K562 (cell line): ENCODE measurements at regions not wholly inside any gene's neighbourhood (a gene's known extent, or its start where the extent isn't known, plus 50 kb on each side); places are given as distances from the start of the nearest gene placed in this dataset.

ENCODE experiments used
- ATAC-seq: fragments of 200-7000 bp; cut with Tn5 transposase; 3 replicates; pipeline ENCODE4 v1.9.1; 2020; ENCODE audit warnings: moderate library complexity
- BruUV-seq: library from RNA; stranded (reverse); fragments of 400-500 nt; replicated peaks from 2 replicates; lab custom pipeline; 2021; lab: Mats Ljungman, UMichigan
- CTCF ChIA-PET: fragments of 300-600 bp; formaldehyde crosslinking; extraction: SDS; loops from one replicate; lab custom pipeline; 2021; ENCODE audit warnings: low intra/inter-chr PET ratio; lab: Yijun Ruan, JAX
- POLR2A ChIA-PET: fragments of 300-600, 350-650 bp; sonication (Branson Sonifier 250); formaldehyde crosslinking; extraction: SDS; loops from one replicate; lab custom pipeline; 2021; ENCODE audit warnings: antibody characterized with exemption, inconsistent platforms; lab: Yijun Ruan, JAX
- DNase-seq, 4 experiments: peaks; one replicate each; pipeline versions ENCODE4 v3.0.0 to v3.0.0-alpha.2; 2011 to 2018; ENCODE audit warnings: low spot score in 3 of 4, mixed read lengths in 3 of 4; ENCODE audit errors: extremely low read depth in 1 of 4
- FAIRE-seq: peaks from 2 replicates; lab custom pipeline; 2011; peaks lifted over from hg19 to GRCh38; lab: Jason Lieb, UNC
- H2AFZ ChIP-seq: 2 replicates; pipeline ENCODE4 v1.6.0; 2011; ENCODE audit warnings: low read depth, low read length, control low read depth, inconsistent platforms
- H3K27ac ChIP-seq: fragments of 200-600 bp; 3 replicates; pipeline ENCODE4 v1.8.0; 2011; ENCODE audit warnings: low read depth, mild to moderate bottlenecking, control low read depth, inconsistent platforms, low read length, moderate library complexity, mixed read lengths; ENCODE audit errors: extremely low read depth
- H3K27me3 ChIP-seq, 2 experiments: fragments of 300-600 bp in 1 of 2; 2 replicates in 1 of 2; 3 replicates in 1 of 2; pipeline versions ENCODE4 v1.6.0 to v1.8.0; 2011; ENCODE audit warnings: inconsistent platforms in 2 of 2, low read length in 2 of 2, mild to moderate bottlenecking in 1 of 2, mixed read lengths in 1 of 2, moderate library complexity in 1 of 2; ENCODE audit not compliant: control insufficient read depth in 2 of 2, insufficient read depth in 2 of 2
- H3K36me3 ChIP-seq: fragments of 300-600 bp; 3 replicates; pipeline ENCODE4 v1.8.0; 2011; ENCODE audit warnings: mild to moderate bottlenecking, low read length, inconsistent platforms; ENCODE audit not compliant: control insufficient read depth, insufficient read depth
- H3K4me1 ChIP-seq, 2 experiments: fragments of 200-600 bp in 1 of 2; replicated peaks in 1 of 2; 2 replicates in 1 of 2; 3 replicates in 1 of 2; pipeline versions ENCODE4 v1.5.1 to v1.8.0; 2011; ENCODE audit warnings: inconsistent platforms in 2 of 2, low read length in 2 of 2, mild to moderate bottlenecking in 1 of 2, mixed read lengths in 1 of 2, moderate library complexity in 1 of 2; ENCODE audit not compliant: control insufficient read depth in 2 of 2, insufficient read depth in 2 of 2
- H3K4me2 ChIP-seq: 2 replicates; pipeline ENCODE4 v1.6.1; 2011; ENCODE audit warnings: low read length, control low read depth, inconsistent platforms, mixed read lengths; ENCODE audit not compliant: insufficient read depth
- H3K4me3 ChIP-seq: fragments of 200-600 bp; sonication (generic), shearing (Covaris generic); 2 replicates; pipeline ENCODE4 v1.5.1; 2016; ENCODE audit warnings: control low read depth, inconsistent platforms
- H3K79me2 ChIP-seq: fragments of 200-600 bp; 3 replicates; pipeline ENCODE4 v1.8.0; 2011; ENCODE audit warnings: low read length, inconsistent platforms; ENCODE audit not compliant: control insufficient read depth, insufficient read depth
- H3K9ac ChIP-seq, 2 experiments: 2 replicates each; pipeline versions ENCODE4 v1.6.0 to v1.6.1; 2011; ENCODE audit warnings: low read depth in 2 of 2, low read length in 2 of 2, control low read depth in 1 of 2, inconsistent platforms in 1 of 2, mild to moderate bottlenecking in 1 of 2, mixed read lengths in 1 of 2; ENCODE audit not compliant: insufficient read depth in 1 of 2
- H3K9me1 ChIP-seq: one replicate; pipeline ENCODE4 v1.6.0; 2011; ENCODE audit warnings: inconsistent platforms, mild to moderate bottlenecking, low read length, moderate library complexity; ENCODE audit not compliant: control insufficient read depth, insufficient read depth
- H3K9me3 ChIP-seq: replicated peaks from 2 replicates; pipeline ENCODE4 v1.5.1; 2011; ENCODE audit warnings: low read depth, low read length, inconsistent platforms; ENCODE audit not compliant: control insufficient read depth, insufficient read depth
- H4K20me1 ChIP-seq: replicated peaks from 2 replicates; pipeline ENCODE4 v1.6.1; 2011; ENCODE audit warnings: low read length, inconsistent platforms, mixed read lengths; ENCODE audit not compliant: control insufficient read depth, insufficient read depth
- ARID1B ChIP-seq: fragments of 450-650 bp; IDR thresholded peaks from 2 replicates; pipeline ENCODE4 v1.6.1; 2016; ENCODE audit warnings: antibody characterized with exemption, mild to moderate bottlenecking, inconsistent platforms
- CEBPB ChIP-seq: fragments of 450-650 bp; IDR thresholded peaks from 2 replicates; pipeline ENCODE4 v1.6.1; 2016; ENCODE audit warnings: missing genetic modification characterization, missing compliant biosample characterization
- CREM ChIP-seq: IDR thresholded peaks from 2 replicates; pipeline ENCODE4 v1.6.1; 2014; ENCODE audit warnings: antibody characterized with exemption, low read depth
- DIDO1 ChIP-seq: fragments of 450-650 bp; IDR thresholded peaks from 2 replicates; pipeline ENCODE4 v1.6.1; 2016; ENCODE audit warnings: low read depth, missing biosample characterization, missing genetic modification characterization
- DMBX1 ChIP-seq: fragments of 250-450 bp; sonication (Bioruptor Pico); IDR thresholded peaks from 2 replicates; pipeline ENCODE4 v1.8.0; 2022; ENCODE audit warnings: inconsistent platforms, mild to moderate bottlenecking, moderate library complexity, borderline replicate concordance
- DPF2 ChIP-seq: fragments of 450-650 bp; IDR thresholded peaks from 2 replicates; pipeline ENCODE4 v1.6.1; 2016
- EP400 ChIP-seq: fragments of 450-650 bp; IDR thresholded peaks from 2 replicates; pipeline ENCODE4 v1.6.1; 2017; ENCODE audit warnings: antibody characterized with exemption, mild to moderate bottlenecking, moderate library complexity
- FOXP4 ChIP-seq: sonication (generic); formaldehyde crosslinking; IDR thresholded peaks from 2 replicates; pipeline ENCODE4 v1.8.0; 2022; ENCODE audit warnings: mild to moderate bottlenecking, missing genetic modification reagents, borderline replicate concordance
- JUN ChIP-seq, 2 experiments: sonication (generic) in 1 of 2; formaldehyde crosslinking in 1 of 2; IDR thresholded peaks; 2 replicates each; pipeline versions ENCODE4 v1.6.1 to v1.8.0; 2012 to 2022; ENCODE audit warnings: borderline replicate concordance in 2 of 2, mild to moderate bottlenecking in 2 of 2, improper control_type of control experiment in 1 of 2, low read depth in 1 of 2, low read length in 1 of 2, missing genetic modification reagents in 1 of 2
- JUND ChIP-seq, 2 experiments: IDR thresholded peaks; 2 replicates in 1 of 2; 3 replicates in 1 of 2; pipeline ENCODE4 v1.6.1; 2011; ENCODE audit warnings: borderline replicate concordance in 2 of 2, low read depth in 2 of 2, low read length in 2 of 2, improper control_type of control experiment in 1 of 2, missing biosample characterization in 1 of 2, missing genetic modification characterization in 1 of 2, missing genetic modification reagents in 1 of 2
- PBX2 ChIP-seq, 2 experiments: IDR thresholded peaks in 1 of 2; conservative IDR thresholded peaks in 1 of 2; 2 replicates each; pipeline ENCODE4 v1.6.1; 2016; ENCODE audit warnings: low read depth in 2 of 2, mild to moderate bottlenecking in 1 of 2, missing compliant biosample characterization in 1 of 2, missing genetic modification characterization in 1 of 2, moderate library complexity in 1 of 2
- RCOR1 ChIP-seq, 2 experiments: IDR thresholded peaks; 2 replicates each; pipeline ENCODE4 v1.6.1; 2012; ENCODE audit warnings: low read depth in 2 of 2, low read length in 2 of 2, borderline replicate concordance in 1 of 2, improper control_type of control experiment in 1 of 2
- SMAD4 ChIP-seq: fragments of 250-450 bp; sonication (Bioruptor Pico); conservative IDR thresholded peaks from 2 replicates; pipeline ENCODE4 v1.8.0; 2021; ENCODE audit warnings: inconsistent platforms, mild to moderate bottlenecking, moderate library complexity
- SOX6 ChIP-seq: fragments of 450-650 bp; IDR thresholded peaks from 2 replicates; pipeline ENCODE4 v1.6.1; 2014; ENCODE audit warnings: mild to moderate bottlenecking
- WGBS: fragments of 100-300 bp; shearing (Covaris generic); methylation state at CpG from one replicate; pipeline ENCODE4 v1.1.6; 2016; ENCODE audit warnings: low coverage, mixed read lengths; ENCODE audit not compliant: insufficient coverage; ENCODE audit errors: missing lambda C conversion rate; 5-methylcytosine and 5-hydroxymethylcytosine counted together
- in situ Hi-C: fragments of 300-500 bp; cut with MboI; formaldehyde crosslinking; loops from 4 replicates; pipeline ENCODE4 v1.15.0; 2018; ENCODE audit warnings: inconsistent platforms, mixed read lengths
- intact Hi-C: fragments of 100-400 bp; cut with micrococcal nuclease; formaldehyde crosslinking; loops from 2 replicates; pipeline ENCODE4 v1.14.2; 2022

- CTCF ChIA-PET, result no interaction called here
- Histone ChIP-seq H2AFZ (no peak overlapping the region), H3K4me2 (no peak overlapping the region), H3K9me1 (no peaks in the 10 kb centered on the region), H3K4me3 (no peak overlapping the region), H3K9me3 (no peaks in the 10 kb centered on the region), H3K79me2 (no peaks in the 10 kb centered on the region), H3K36me3 (no peaks in the 10 kb centered on the region), H3K9ac (no peak overlapping the region), H3K27me3 (no peaks in the 10 kb centered on the region), H4K20me1 (no peaks in the 10 kb centered on the region), H3K27ac (no peak overlapping the region), H3K4me1 (peaks cover 0 to 19% of the 10 kb centered on the region in 2 experiments; a peak in 4 of 5 replicates)
- 20% methylated on average over 4 of the region's 4 CpGs for WGBS
- in situ Hi-C loops (no loop called here), intact Hi-C loops (no loop called here)
- ATAC-seq (peak; percentile 67), DNase-seq (no peak), FAIRE-seq (no peak)
- POLR2A ChIA-PET, result no interaction called here
- no TSS peak for BruUV-seq
- TF ChIP-seq JUND (IDR thresholded peaks at IDR 0.05; ENCODE audit: borderline replicate concordance, low read depth, low read length), result peak; percentile 86
- peak; percentile 76; the same call in 1 of the 3 replicates for TF ChIP-seq JUND (tag; IDR thresholded peaks at IDR 0.05; ENCODE audit: borderline replicate concordance, low read depth, low read length)
- TF ChIP-seq PBX2 (CRISPR knock-in tag; IDR thresholded peaks at IDR 0.05; ENCODE audit: low read depth), result no peak
- 0 out of 2 replicates have a peak, but pooled peaks have one; percentile 23 for TF ChIP-seq PBX2 (tag; conservative IDR thresholded peaks at IDR 0.05; ENCODE audit: low read depth)
- TF ChIP-seq ARID1B, result peak; percentile 64; the same call in 1 of the 2 replicates
- TF ChIP-seq DPF2, result peak; percentile 74; the same call in 1 of the 2 replicates
- no peak for TF ChIP-seq FOXP4 (CRISPR knock-in tag)
- TF ChIP-seq SMAD4 (CRISPR knock-in tag), result 0 out of 2 replicates have a peak, but pooled peaks have one; percentile 21
- TF ChIP-seq SOX6, result peak; percentile 44; the same call in 1 of the 2 replicates
- TF ChIP-seq CREM, result 0 out of 2 replicates have a peak, but pooled peaks have one; percentile 43
- no peak for TF ChIP-seq DIDO1
- TF ChIP-seq DMBX1 (CRISPR knock-in tag), result no peak
- peak; percentile 45 for TF ChIP-seq EP400
- TF ChIP-seq RCOR1 (IDR thresholded peaks at IDR 0.05; ENCODE audit: borderline replicate concordance in 1 of 2, low read depth in 2 of 2, low read length in 2 of 2), result peak in 1 of 2 experiments; percentile 51; a peak in 1 of 4 replicates
- 0 out of 2 replicates have a peak, but pooled peaks have one; percentile 7 for TF ChIP-seq CEBPB
- TF ChIP-seq JUN (IDR thresholded peaks at IDR 0.05; ENCODE audit: borderline replicate concordance, low read depth, low read length), result peak; percentile 57; the same call in 1 of the 2 replicates
- TF ChIP-seq JUN (CRISPR knock-in tag; IDR thresholded peaks at IDR 0.05; ENCODE audit: borderline replicate concordance), result no peak
These were observed 60.0 kb upstream of the WDFY2 start for GRCh38 chr13:51524312-51524711.
